ENCODE measurements at regions not wholly inside any gene's neighbourhood (a gene's known extent, or its start where the extent isn't known, plus 50 kb on each side); places are given as distances from the start of the nearest gene placed in this dataset.

- CTCF ChIA-PET, result no interaction called here
- no peak for TF ChIP-seq LEF1 (IDR thresholded peaks at IDR 0.05; ENCODE audit: borderline replicate concordance)
- no peak for TF ChIP-seq L3MBTL2 (conservative IDR thresholded peaks at IDR 0.05)
- TF ChIP-seq TARDBP (IDR thresholded peaks at IDR 0.05), result no peak
- TF ChIP-seq FOXA1 (IDR thresholded peaks at IDR 0.05), result no peak
- no peak for TF ChIP-seq ELF4 (IDR thresholded peaks at IDR 0.05)
- TF ChIP-seq CTBP1 (IDR thresholded peaks at IDR 0.05; ENCODE audit: borderline replicate concordance), result no peak
- POLR2A ChIA-PET, result no interaction called here
- no peak for DNase-seq (ENCODE audit: extremely low spot score)
These were observed 633.1 kb upstream of the TYRP1 start for GRCh38 chr9:12060067-12060466.

GRCh38 chr9:12060811-12061210 is 632.4 kb upstream of the TYRP1 start:
- POLR2A ChIA-PET, result no interaction called here
- no peak for DNase-seq (ENCODE audit: extremely low spot score)
- CTCF ChIA-PET, result no interaction called here
- TF ChIP-seq ARNT (IDR thresholded peaks at IDR 0.05) (no peak), SP1 (IDR thresholded peaks at IDR 0.05) (no peak), L3MBTL2 (conservative IDR thresholded peaks at IDR 0.05) (no peak), FOXK2 (IDR thresholded peaks at IDR 0.05) (no peak), FOXM1 (IDR thresholded peaks at IDR 0.05; ENCODE audit: borderline replicate concordance) (no peak), SUZ12 (IDR thresholded peaks at IDR 0.05) (no peak)

- ChIA-PET POLR2A (no interaction called here), CTCF (no interaction called here)
- no peak for TF ChIP-seq CTBP1 (IDR thresholded peaks at IDR 0.05; ENCODE audit: borderline replicate concordance)
- no peak for TF ChIP-seq FOXA1 (IDR thresholded peaks at IDR 0.05)
- no peak for TF ChIP-seq HDGF (IDR thresholded peaks at IDR 0.05; ENCODE audit: borderline replicate concordance)
- no peak for TF ChIP-seq ZNF384 (IDR thresholded peaks at IDR 0.05)
- no peak for DNase-seq (ENCODE audit: extremely low spot score)
These were observed 628.1 kb upstream of the TYRP1 start for GRCh38 chr9:12065050-12065449.

GRCh38 chr9:12065686-12066085 is 627.5 kb upstream of the TYRP1 start:
- ChIA-PET CTCF (no interaction called here), POLR2A (no interaction called here)
- TF ChIP-seq L3MBTL2 (conservative IDR thresholded peaks at IDR 0.05), result no peak
- no peak for TF ChIP-seq TARDBP (IDR thresholded peaks at IDR 0.05)
- TF ChIP-seq ZNF384 (IDR thresholded peaks at IDR 0.05), result no peak
- TF ChIP-seq FOXM1 (IDR thresholded peaks at IDR 0.05; ENCODE audit: borderline replicate concordance), result no peak
- no peak for TF ChIP-seq ELF4 (IDR thresholded peaks at IDR 0.05)
- no peak for TF ChIP-seq FOXK2 (IDR thresholded peaks at IDR 0.05)
- DNase-seq (ENCODE audit: extremely low spot score), result no peak

- no peak for DNase-seq (ENCODE audit: extremely low spot score)
- POLR2A ChIA-PET, result no interaction called here
- CTCF ChIA-PET, result no interaction called here
- TF ChIP-seq PKNOX1 (IDR thresholded peaks at IDR 0.05) (no peak), FOXA1 (IDR thresholded peaks at IDR 0.05) (no peak), NFRKB (IDR thresholded peaks at IDR 0.05) (no peak), CTBP1 (IDR thresholded peaks at IDR 0.05; ENCODE audit: borderline replicate concordance) (no peak), ZNF384 (IDR thresholded peaks at IDR 0.05) (no peak), TARDBP (IDR thresholded peaks at IDR 0.05) (no peak), SUZ12 (IDR thresholded peaks at IDR 0.05) (no peak), L3MBTL2 (conservative IDR thresholded peaks at IDR 0.05) (no peak), ELF4 (IDR thresholded peaks at IDR 0.05) (no peak), SP1 (IDR thresholded peaks at IDR 0.05) (no peak), BHLHE40 (IDR thresholded peaks at IDR 0.05; ENCODE audit: borderline replicate concordance) (no peak)
These were observed 626.6 kb upstream of the TYRP1 start for GRCh38 chr9:12066455-12067035.

GRCh38 chr9:12069366-12069765 is 623.8 kb upstream of the TYRP1 start:
- DNase-seq (ENCODE audit: extremely low spot score), result no peak
- ChIA-PET POLR2A (no interaction called here), CTCF (no interaction called here)
- no peak for TF ChIP-seq ZNF384 (IDR thresholded peaks at IDR 0.05)
- TF ChIP-seq FOXA1 (IDR thresholded peaks at IDR 0.05), result no peak
- no peak for TF ChIP-seq HDGF (IDR thresholded peaks at IDR 0.05; ENCODE audit: borderline replicate concordance)
- no peak for TF ChIP-seq FOXK2 (IDR thresholded peaks at IDR 0.05)
- TF ChIP-seq SP1 (IDR thresholded peaks at IDR 0.05), result no peak
- TF ChIP-seq BHLHE40 (IDR thresholded peaks at IDR 0.05; ENCODE audit: borderline replicate concordance), result no peak
- no peak for TF ChIP-seq ELF4 (IDR thresholded peaks at IDR 0.05)
- no peak for TF ChIP-seq FOXM1 (IDR thresholded peaks at IDR 0.05; ENCODE audit: borderline replicate concordance)
- no peak for TF ChIP-seq CTBP1 (IDR thresholded peaks at IDR 0.05; ENCODE audit: borderline replicate concordance)

GRCh38 chr9:12085399-12085798 is 607.8 kb upstream of the TYRP1 start:
- TF ChIP-seq HDGF (IDR thresholded peaks at IDR 0.05; ENCODE audit: borderline replicate concordance), result no peak
- no peak for TF ChIP-seq FOXM1 (IDR thresholded peaks at IDR 0.05; ENCODE audit: borderline replicate concordance)
- TF ChIP-seq ELF4 (IDR thresholded peaks at IDR 0.05), result no peak
- TF ChIP-seq TARDBP (IDR thresholded peaks at IDR 0.05), result no peak
- TF ChIP-seq SP1 (IDR thresholded peaks at IDR 0.05), result no peak
- TF ChIP-seq ZNF384 (IDR thresholded peaks at IDR 0.05), result no peak
- no peak for TF ChIP-seq LEF1 (IDR thresholded peaks at IDR 0.05; ENCODE audit: borderline replicate concordance)
- no peak for TF ChIP-seq L3MBTL2 (conservative IDR thresholded peaks at IDR 0.05)
- no peak for DNase-seq (ENCODE audit: extremely low spot score)
- ChIA-PET POLR2A (no interaction called here), CTCF (no interaction called here)

- no peak for DNase-seq (ENCODE audit: extremely low spot score)
- no peak for TF ChIP-seq ARNT (IDR thresholded peaks at IDR 0.05)
- TF ChIP-seq FOXK2 (IDR thresholded peaks at IDR 0.05), result no peak
- TF ChIP-seq HDGF (IDR thresholded peaks at IDR 0.05; ENCODE audit: borderline replicate concordance), result no peak
- no peak for TF ChIP-seq NFRKB (IDR thresholded peaks at IDR 0.05)
- TF ChIP-seq FOXA1 (IDR thresholded peaks at IDR 0.05), result no peak
- no peak for TF ChIP-seq ELF4 (IDR thresholded peaks at IDR 0.05)
- no peak for TF ChIP-seq LEF1 (IDR thresholded peaks at IDR 0.05; ENCODE audit: borderline replicate concordance)
- TF ChIP-seq TARDBP (IDR thresholded peaks at IDR 0.05), result no peak
- TF ChIP-seq BHLHE40 (IDR thresholded peaks at IDR 0.05; ENCODE audit: borderline replicate concordance), result no peak
- TF ChIP-seq PKNOX1 (IDR thresholded peaks at IDR 0.05), result no peak
- no peak for TF ChIP-seq SP1 (IDR thresholded peaks at IDR 0.05)
- no peak for TF ChIP-seq L3MBTL2 (conservative IDR thresholded peaks at IDR 0.05)
- no peak for TF ChIP-seq ZNF384 (IDR thresholded peaks at IDR 0.05)
- no peak for TF ChIP-seq SUZ12 (IDR thresholded peaks at IDR 0.05)
- TF ChIP-seq CTBP1 (IDR thresholded peaks at IDR 0.05; ENCODE audit: borderline replicate concordance), result no peak
- TF ChIP-seq FOXM1 (IDR thresholded peaks at IDR 0.05; ENCODE audit: borderline replicate concordance), result no peak
- ChIA-PET CTCF (no interaction called here), POLR2A (no interaction called here)
These were observed 601.2 kb upstream of the TYRP1 start for GRCh38 chr9:12091865-12092527.
